Common myeloid progenitor, CD34-positive (primary cell): ENCODE measurements at regions not wholly inside any gene's neighbourhood (a gene's known extent, or its start where the extent isn't known, plus 50 kb on each side); places are given as distances from the start of the nearest gene placed in this dataset.
"Not testable (repeated sequence)": the region's sequence is repeated elsewhere in the genome, so short reads cannot be mapped to it uniquely, and the experiment has no call there.

ENCODE experiments used
- CTCF ChIA-PET: fragments of 350-600 bp; sonication (Branson Sonifier 250); formaldehyde crosslinking; loops from one replicate; lab custom pipeline; 2021; ENCODE audit warnings: antibody characterized with exemption; lab: Charles Lee
- POLR2A ChIA-PET: fragments of 350-600 bp; sonication (Branson Sonifier 250); formaldehyde crosslinking; loops from one replicate; lab custom pipeline; 2021; ENCODE audit warnings: antibody characterized with exemption; lab: Charles Lee
- DNase-seq, 3 donors: peaks; one replicate each; pipeline versions ENCODE4 v3.0.0 to v3.0.0-alpha.2; 2013
- H3K27ac ChIP-seq, 2 experiments: 1 replicate in 1 of 2; 2 replicates in 1 of 2; pipeline ENCODE4 v1.7.0; 2013; ENCODE audit warnings: inconsistent platforms in 2 of 2, low read length in 2 of 2, mild to moderate bottlenecking in 2 of 2, low read depth in 1 of 2, moderate library complexity in 1 of 2; ENCODE audit not compliant: severe bottlenecking in 2 of 2, insufficient read depth in 1 of 2, poor library complexity in 1 of 2
- H3K27me3 ChIP-seq, 5 experiments: replicated peaks in 2 of 5; 1 replicate in 3 of 5; 2 replicates in 2 of 5; pipeline versions ENCODE4 v1.6.1 to v1.7.0; 2013; ENCODE audit warnings: low read length in 4 of 5, mild to moderate bottlenecking in 2 of 5, moderate library complexity in 2 of 5, inconsistent platforms in 1 of 5; ENCODE audit not compliant: insufficient read depth in 5 of 5, control insufficient read depth in 4 of 5
- H3K36me3 ChIP-seq, 4 experiments: 1 replicate in 2 of 4; 2 replicates in 2 of 4; pipeline versions ENCODE4 v1.6.1 to v1.7.0; 2013; ENCODE audit warnings: low read length in 3 of 4, control low read depth in 1 of 4, mild to moderate bottlenecking in 1 of 4; ENCODE audit not compliant: control insufficient read depth in 4 of 4, insufficient read depth in 4 of 4
- H3K4me1 ChIP-seq, 4 experiments: 1 replicate in 3 of 4; 2 replicates in 1 of 4; pipeline versions ENCODE4 v1.6.1 to v1.7.1; 2013; ENCODE audit warnings: low read length in 3 of 4, mild to moderate bottlenecking in 3 of 4, control low read depth in 1 of 4, inconsistent platforms in 1 of 4, moderate library complexity in 1 of 4; ENCODE audit not compliant: control insufficient read depth in 4 of 4, insufficient read depth in 4 of 4; ENCODE audit errors: control extremely low read depth in 1 of 4
- H3K4me3 ChIP-seq, 7 experiments: 1 replicate in 4 of 7; 2 replicates in 3 of 7; pipeline versions ENCODE4 v1.5.1 to v1.7.0; 2013; ENCODE audit warnings: mild to moderate bottlenecking in 7 of 7, low read length in 6 of 7, moderate library complexity in 6 of 7, inconsistent platforms in 2 of 7, low read depth in 2 of 7, control low read depth in 1 of 7; ENCODE audit not compliant: insufficient read depth in 4 of 7, control insufficient read depth in 1 of 7; ENCODE audit errors: extremely low read depth in 1 of 7
- H3K9me3 ChIP-seq, 5 experiments: 1 replicate in 4 of 5; 2 replicates in 1 of 5; pipeline versions ENCODE4 v1.6.1 to v1.7.1; 2013; ENCODE audit warnings: low read length in 4 of 5, mild to moderate bottlenecking in 2 of 5, inconsistent platforms in 1 of 5, low read depth in 1 of 5, moderate library complexity in 1 of 5; ENCODE audit not compliant: control insufficient read depth in 4 of 5, insufficient read depth in 2 of 5; ENCODE audit errors: control extremely low read depth in 1 of 5
- WGBS: methylation state at CpG from one replicate; pipeline ENCODE4 v1.1.5; 2013; ENCODE audit not compliant: insufficient coverage; 5-methylcytosine and 5-hydroxymethylcytosine counted together

DNA sequence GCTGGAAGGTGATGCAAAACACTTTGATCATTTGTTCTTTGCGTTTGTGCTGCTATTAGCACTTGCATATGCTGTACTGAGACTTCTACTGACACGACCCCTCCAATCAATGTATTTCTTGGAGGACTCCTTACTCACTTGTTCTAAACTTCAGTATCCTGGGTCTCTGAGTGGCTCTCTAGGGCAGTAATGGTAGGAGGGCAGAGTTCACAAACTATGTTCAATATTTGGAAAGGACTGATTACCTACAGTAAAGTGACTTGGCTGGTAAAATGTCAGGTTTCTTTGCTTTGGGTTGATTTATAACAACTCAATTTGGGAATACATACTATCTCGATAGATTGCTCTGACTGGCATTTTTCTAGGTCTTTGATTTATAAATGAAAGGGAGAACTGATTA lies 93.7 kb downstream of the TRIM43 start:
- H3K36me3 ChIP-seq, result no peaks in the 10 kb centered on the region
- POLR2A ChIA-PET, result no interaction called here
- WGBS, result 100% methylated on average over 2 of the region's 3 CpGs

DNA sequence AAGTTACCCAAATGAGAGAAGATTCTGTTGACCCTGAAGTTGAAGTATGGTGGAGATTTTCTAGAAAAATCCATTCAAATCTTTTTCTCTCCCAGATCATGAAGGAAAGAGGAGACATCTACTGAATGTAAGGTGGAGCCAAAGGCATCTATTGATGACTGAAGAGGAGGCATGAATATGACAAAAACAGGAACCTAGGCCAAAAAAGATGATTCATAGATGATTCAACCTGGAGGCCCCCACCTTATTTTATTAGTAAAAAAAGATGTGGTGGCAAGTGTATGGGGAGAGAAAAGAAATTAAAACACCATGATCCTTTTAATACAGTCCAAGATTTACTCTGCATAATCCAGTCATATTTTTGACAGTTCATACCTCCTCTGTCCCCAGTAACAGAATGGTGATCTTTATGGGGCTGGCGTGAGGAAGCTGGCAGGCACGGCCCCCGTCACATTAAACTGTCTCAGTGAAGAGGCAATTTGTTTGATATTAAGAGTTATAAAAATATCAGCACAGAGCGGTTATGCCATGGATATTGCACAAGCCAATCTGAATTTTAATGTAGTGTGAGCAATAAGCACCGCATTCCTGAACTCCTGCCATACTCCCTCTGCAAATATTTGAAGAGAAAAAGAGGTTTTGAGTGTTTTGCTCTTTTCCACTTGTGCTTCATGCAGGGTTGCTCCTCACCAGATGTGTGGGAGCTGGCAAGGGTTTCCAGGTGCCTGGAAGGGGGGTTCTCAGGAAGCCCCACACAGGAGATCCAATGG lies 94.4 kb downstream of the TRIM43 start:
- peak in 1 of 3 donors; percentile 4 for DNase-seq
- peaks cover 0 to 12% (median 5%) of the 10 kb centered on the region in 4 experiments for H3K4me1 ChIP-seq
- H3K27ac ChIP-seq, POLR2A ChIA-PET, H3K9me3 ChIP-seq, CTCF ChIA-PET, H3K36me3 ChIP-seq, H3K4me3 ChIP-seq, H3K27me3 ChIP-seq: not testable (repeated sequence)
- 100% methylated on average over 3 of the region's 5 CpGs for WGBS

More for the DNA sequence above, 93.7 kb downstream of the TRIM43 start:
- no peak for DNase-seq
- Histone ChIP-seq H3K4me3 (no peak overlapping the region), H3K27ac (no peak overlapping the region), H3K9me3 (no peaks in the 10 kb centered on the region), H3K27me3 (peaks cover 0 to 3% (median 0%) of the 10 kb centered on the region in 5 experiments), H3K4me1 (peaks cover 0 to 12% (median 5%) of the 10 kb centered on the region in 4 experiments)
- CTCF ChIA-PET, result no interaction called here

DNA sequence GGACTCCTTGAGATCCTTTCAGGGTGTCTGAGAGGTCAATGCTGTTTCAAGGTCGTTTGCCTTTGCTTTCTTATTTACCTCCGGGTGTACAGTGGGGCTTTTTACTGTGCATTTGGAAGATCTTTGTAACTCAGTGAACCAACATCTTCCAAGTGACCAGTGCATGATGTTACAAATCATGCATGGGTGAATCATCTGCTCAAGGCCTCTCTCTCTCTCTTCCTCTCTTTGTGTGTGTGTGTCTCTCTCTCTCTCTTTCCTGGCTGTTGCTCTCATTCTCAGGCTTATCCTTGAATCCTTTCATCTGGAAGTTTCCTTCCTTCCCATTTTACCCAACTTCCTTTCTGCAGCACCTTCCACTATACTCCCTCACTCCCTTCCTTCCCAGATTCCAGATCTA lies 96.1 kb downstream of the TRIM43 start:
- H3K4me1 ChIP-seq, H3K9me3 ChIP-seq, H3K4me3 ChIP-seq, H3K27me3 ChIP-seq, CTCF ChIA-PET, H3K27ac ChIP-seq, H3K36me3 ChIP-seq, POLR2A ChIA-PET, DNase-seq: not testable (repeated sequence)
- no CpG with 5 or more reads among the region's 2 CpGs for WGBS

DNA sequence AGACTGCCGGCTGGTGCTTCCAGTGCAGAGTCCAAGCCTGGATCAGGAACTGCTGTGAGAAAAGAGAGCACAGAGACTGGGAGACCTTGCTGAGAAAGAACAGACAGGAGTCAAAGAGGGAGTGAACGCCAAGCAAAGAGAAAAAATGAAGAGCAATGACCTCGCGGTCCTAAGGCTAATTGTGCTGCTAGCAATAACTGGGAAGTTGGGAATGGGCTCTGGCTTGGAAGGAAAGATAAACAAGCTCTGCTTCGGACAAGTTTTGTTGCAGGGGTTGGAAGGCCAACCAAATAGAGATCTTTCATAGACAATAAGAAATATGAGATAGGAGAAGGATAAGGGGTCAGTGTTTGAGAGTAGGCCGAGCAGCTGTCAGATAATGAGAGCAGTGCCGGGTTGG lies 99.4 kb downstream of the TRIM43 start:
- H3K27me3 ChIP-seq, H3K36me3 ChIP-seq, POLR2A ChIA-PET, CTCF ChIA-PET, DNase-seq, H3K4me3 ChIP-seq, H3K9me3 ChIP-seq, H3K27ac ChIP-seq, H3K4me1 ChIP-seq: not testable (repeated sequence)
- 100% methylated on average over 7 of the region's 7 CpGs for WGBS

DNA sequence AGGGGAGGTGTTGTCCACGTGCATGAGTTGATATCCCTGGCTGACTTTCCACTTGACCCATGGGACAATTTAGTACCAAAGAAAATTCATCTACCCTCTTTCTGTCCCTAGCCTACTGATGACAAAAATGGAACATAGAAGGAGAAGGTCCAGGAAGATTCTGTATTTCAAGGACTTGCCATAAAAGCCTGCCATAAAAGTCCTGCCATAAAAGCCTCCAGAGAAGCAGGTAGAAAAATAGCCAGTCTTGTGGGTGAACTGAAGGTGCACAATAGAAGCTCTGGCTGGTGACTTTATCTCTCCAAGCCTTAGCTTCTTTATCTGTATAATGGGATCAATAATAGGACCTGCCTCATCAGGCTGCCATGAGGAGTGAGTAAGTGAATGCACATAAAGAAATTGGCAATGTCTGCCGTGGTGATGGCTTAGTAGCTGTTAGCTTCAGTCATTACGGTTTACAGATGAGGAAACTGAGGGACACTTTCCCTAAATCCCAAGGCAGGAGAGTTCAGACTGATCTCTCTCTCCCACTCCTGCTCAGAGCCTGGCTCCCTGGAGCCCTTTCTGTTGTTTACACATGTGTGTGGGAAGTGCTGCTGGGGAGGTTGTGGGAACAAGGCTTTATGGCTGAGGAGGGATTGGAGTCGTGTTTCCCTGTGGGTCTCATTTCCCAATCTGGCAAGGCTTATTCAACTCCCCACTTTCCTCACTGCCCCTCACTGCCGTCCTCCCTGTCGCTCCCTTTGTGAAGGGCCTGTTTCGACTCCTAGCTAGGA lies 101.5 kb downstream of the TRIM43 start:
- 100% methylated on average over 2 of the region's 7 CpGs for WGBS
- H3K27me3 ChIP-seq, result peaks cover 0 to 11% (median 4%) of the 10 kb centered on the region in 5 experiments
- H3K4me3 ChIP-seq, H3K36me3 ChIP-seq, DNase-seq, H3K27ac ChIP-seq, H3K9me3 ChIP-seq, CTCF ChIA-PET, H3K4me1 ChIP-seq, POLR2A ChIA-PET: not testable (repeated sequence)

DNA sequence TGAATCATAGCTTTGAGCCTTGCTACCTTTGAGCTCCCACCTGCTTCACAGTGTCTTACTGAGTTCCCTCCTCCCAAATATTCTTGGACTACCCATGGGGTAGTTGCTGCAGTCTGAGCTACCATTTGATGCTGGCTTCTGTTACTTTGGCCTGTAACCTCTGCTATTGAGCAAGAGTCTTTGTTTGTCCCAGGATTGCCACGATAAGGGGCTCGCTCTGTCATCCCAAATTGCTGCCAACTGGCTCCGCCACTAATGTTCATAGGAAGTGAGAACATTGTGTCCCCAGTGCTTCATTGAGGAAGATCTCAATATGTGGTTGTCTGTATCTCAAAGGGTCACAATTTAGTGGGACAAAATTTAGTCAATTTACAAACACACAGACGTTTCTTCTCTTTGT lies 103.8 kb downstream of the TRIM43 start:
- peaks cover 0 to 12% (median 4%) of the 10 kb centered on the region in 5 experiments for H3K27me3 ChIP-seq
- no peak for DNase-seq
- H3K36me3 ChIP-seq, result no peaks in the 10 kb centered on the region
- 100% methylated on average over 3 of the region's 4 CpGs for WGBS
- ChIA-PET CTCF (no interaction called here), POLR2A (no interaction called here)
- H3K4me3 ChIP-seq, result no peak overlapping the region
- no peak overlapping the region for H3K27ac ChIP-seq
- peaks cover 0 to 3% (median under 1%) of the 10 kb centered on the region in 4 experiments for H3K4me1 ChIP-seq
- no peaks in the 10 kb centered on the region for H3K9me3 ChIP-seq

DNA sequence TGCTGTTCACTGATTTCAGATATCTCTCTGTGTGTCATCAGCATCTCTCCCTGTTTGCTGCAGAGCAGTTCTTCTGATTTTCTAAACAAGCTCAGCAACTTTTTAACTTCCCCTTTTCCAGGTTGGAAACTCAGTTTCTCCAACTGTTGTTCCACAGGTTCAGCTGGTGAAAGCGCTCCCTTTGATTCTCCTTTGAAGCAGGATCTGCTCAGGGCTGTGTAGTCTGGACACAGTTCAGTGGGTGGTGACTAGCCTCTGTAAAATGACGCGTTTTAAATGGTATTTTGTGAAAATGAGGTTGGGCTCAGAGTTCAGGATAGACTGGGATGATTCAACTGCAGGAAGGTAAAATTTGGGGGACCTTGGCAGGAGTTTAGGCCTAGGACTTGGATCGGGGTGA lies 106.3 kb downstream of the TRIM43 start:
- H3K36me3 ChIP-seq, result no peaks in the 10 kb centered on the region
- POLR2A ChIA-PET, result no interaction called here
- no peaks in the 10 kb centered on the region for H3K9me3 ChIP-seq
- DNase-seq, result no peak
- H3K27ac ChIP-seq, result no peak overlapping the region
- H3K4me3 ChIP-seq, result no peak overlapping the region
- H3K4me1 ChIP-seq, result peaks cover 0 to 5% (median 1%) of the 10 kb centered on the region in 4 experiments
- WGBS, result 96% methylated on average over 3 of the region's 4 CpGs
- CTCF ChIA-PET, result no interaction called here
- peaks cover 0 to 12% (median 4%) of the 10 kb centered on the region in 5 experiments for H3K27me3 ChIP-seq
